ENCODE measurements at regions not wholly inside any gene's neighbourhood (a gene's known extent, or its start where the extent isn't known, plus 50 kb on each side); places are given as distances from the start of the nearest gene placed in this dataset.

DNA sequence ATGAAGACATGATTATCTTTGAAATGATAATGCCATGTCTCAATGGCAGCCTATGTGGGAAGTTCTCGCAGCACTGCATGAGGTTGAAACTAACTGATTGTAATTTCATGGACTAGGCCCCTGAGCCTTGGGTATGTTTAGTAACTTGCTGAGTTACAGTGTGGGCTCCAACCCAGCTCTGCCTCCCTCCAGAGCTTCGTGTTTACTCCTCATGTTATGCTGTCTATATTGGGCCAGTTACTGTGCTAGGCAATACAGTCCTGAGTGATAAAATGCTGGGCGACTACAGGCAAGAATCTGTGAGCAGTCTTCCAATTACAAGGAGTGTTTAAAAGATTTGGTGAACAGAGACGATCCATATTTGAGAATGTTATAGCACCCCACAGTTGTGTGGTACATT lies 530.1 kb upstream of the CDH2 start:
- TF ChIP-seq, protein P1, sequence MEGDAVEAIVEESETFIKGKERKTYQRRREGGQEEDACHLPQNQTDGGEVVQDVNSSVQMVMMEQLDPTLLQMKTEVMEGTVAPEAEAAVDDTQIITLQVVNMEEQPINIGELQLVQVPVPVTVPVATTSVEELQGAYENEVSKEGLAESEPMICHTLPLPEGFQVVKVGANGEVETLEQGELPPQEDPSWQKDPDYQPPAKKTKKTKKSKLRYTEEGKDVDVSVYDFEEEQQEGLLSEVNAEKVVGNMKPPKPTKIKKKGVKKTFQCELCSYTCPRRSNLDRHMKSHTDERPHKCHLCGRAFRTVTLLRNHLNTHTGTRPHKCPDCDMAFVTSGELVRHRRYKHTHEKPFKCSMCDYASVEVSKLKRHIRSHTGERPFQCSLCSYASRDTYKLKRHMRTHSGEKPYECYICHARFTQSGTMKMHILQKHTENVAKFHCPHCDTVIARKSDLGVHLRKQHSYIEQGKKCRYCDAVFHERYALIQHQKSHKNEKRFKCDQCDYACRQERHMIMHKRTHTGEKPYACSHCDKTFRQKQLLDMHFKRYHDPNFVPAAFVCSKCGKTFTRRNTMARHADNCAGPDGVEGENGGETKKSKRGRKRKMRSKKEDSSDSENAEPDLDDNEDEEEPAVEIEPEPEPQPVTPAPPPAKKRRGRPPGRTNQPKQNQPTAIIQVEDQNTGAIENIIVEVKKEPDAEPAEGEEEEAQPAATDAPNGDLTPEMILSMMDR (IDR thresholded peaks at IDR 0.05): no peak
- no peak for TF ChIP-seq POLR2A (IDR thresholded peaks at IDR 0.05)

All from body of pancreas (tissue), 4 donors.